HEK293 (cell line): ENCODE measurements at regions not wholly inside any gene's neighbourhood (a gene's known extent, or its start where the extent isn't known, plus 50 kb on each side); places are given as distances from the start of the nearest gene placed in this dataset.

Experiments
- CTCF ChIA-PET: fragments of 350-600 bp; formaldehyde crosslinking; extraction: SDS; loops from one replicate; lab custom pipeline; 2021; ENCODE audit warnings: antibody characterized with exemption; lab: Yijun Ruan, JAX
- POLR2A ChIA-PET: fragments of 300-600 bp; formaldehyde crosslinking; extraction: SDS; loops from one replicate; lab custom pipeline; 2020; ENCODE audit warnings: antibody characterized with exemption, inconsistent platforms; lab: Yijun Ruan, JAX
- H3K27ac ChIP-seq: fragments of 200-500 bp; sonication (Bioruptor generic); 2 replicates; pipeline ENCODE4 v1.5.1; 2014; ENCODE audit warnings: low read depth, low read length, control low read depth, inconsistent platforms; ENCODE audit errors: extremely low read depth
- H3K36me3 ChIP-seq, 2 experiments: fragments of 200-500 bp in 1 of 2; sonication (Bioruptor generic) in 1 of 2; 1 replicate in 1 of 2; 2 replicates in 1 of 2; pipeline ENCODE4 v1.5.1; 2014 to 2017; ENCODE audit warnings: inconsistent platforms in 2 of 2, low read length in 2 of 2; ENCODE audit not compliant: control insufficient read depth in 2 of 2, insufficient read depth in 1 of 2
- H3K4me1 ChIP-seq: fragments of 200-500 bp; sonication (Bioruptor generic); 2 replicates; pipeline ENCODE4 v1.5.1; 2014; ENCODE audit warnings: mild to moderate bottlenecking, low read length, inconsistent platforms; ENCODE audit not compliant: control insufficient read depth, insufficient read depth
- H3K4me3 ChIP-seq: 2 replicates; pipeline ENCODE4 v1.5.1; 2011; ENCODE audit warnings: low read depth, mild to moderate bottlenecking, control low read depth, low read length, moderate library complexity
- H3K9me3 ChIP-seq: fragments of 200-500 bp; sonication (Bioruptor generic); 2 replicates; pipeline ENCODE4 v1.5.1; 2014; ENCODE audit warnings: low read depth, low read length, inconsistent platforms; ENCODE audit not compliant: control insufficient read depth, insufficient read depth
- INSM2 ChIP-seq: fragments of 450-650 bp; formaldehyde crosslinking; IDR thresholded peaks from 2 replicates; pipeline ENCODE4 v1.5.1; 2016; ENCODE audit warnings: missing biosample characterization, missing genetic modification characterization
- KLF10 ChIP-seq: fragments of 450-650 bp; IDR thresholded peaks from 2 replicates; pipeline ENCODE4 v1.5.1; 2018; ENCODE audit warnings: missing biosample characterization, mild to moderate bottlenecking, missing genetic modification characterization
- ZFP41 ChIP-seq: fragments of 450-650 bp; formaldehyde crosslinking; IDR thresholded peaks from 2 replicates; pipeline ENCODE4 v1.5.1; 2016; ENCODE audit warnings: missing biosample characterization, missing genetic modification characterization, borderline replicate concordance
- ZNF112 ChIP-seq: fragments of 450-650 bp; formaldehyde crosslinking; IDR thresholded peaks from 2 replicates; pipeline ENCODE4 v1.5.0; 2017; ENCODE audit warnings: missing biosample characterization, missing genetic modification characterization
- ZNF132 ChIP-seq: fragments of 450-650 bp; formaldehyde crosslinking; IDR thresholded peaks from 2 replicates; pipeline ENCODE4 v1.5.1; 2017; ENCODE audit warnings: missing biosample characterization, missing genetic modification characterization, borderline replicate concordance
- ZNF175 ChIP-seq: fragments of 450-650 bp; formaldehyde crosslinking; IDR thresholded peaks from 2 replicates; pipeline ENCODE4 v1.5.1; 2016; ENCODE audit warnings: missing biosample characterization, missing genetic modification characterization
- ZNF341 ChIP-seq: fragments of 450-650 bp; formaldehyde crosslinking; IDR thresholded peaks from 2 replicates; pipeline ENCODE4; 2016; ENCODE audit warnings: low read depth, missing biosample characterization, missing genetic modification characterization
- ZNF37A ChIP-seq: fragments of 450-650 bp; IDR thresholded peaks from 2 replicates; pipeline ENCODE4 v1.5.1; 2018; ENCODE audit warnings: missing biosample characterization, missing genetic modification characterization
- ZNF571 ChIP-seq: fragments of 450-650 bp; formaldehyde crosslinking; IDR thresholded peaks from 2 replicates; pipeline ENCODE4 v1.5.0; 2017; ENCODE audit warnings: missing biosample characterization, missing genetic modification characterization
- ZNF580 ChIP-seq: fragments of 450-650 bp; formaldehyde crosslinking; IDR thresholded peaks from 2 replicates; pipeline ENCODE4 v1.5.1; 2016; ENCODE audit warnings: missing biosample characterization, missing genetic modification characterization
- ZNF585B ChIP-seq: fragments of 450-650 bp; formaldehyde crosslinking; IDR thresholded peaks from 2 replicates; pipeline ENCODE4 v1.5.1; 2016; ENCODE audit warnings: missing biosample characterization, missing genetic modification characterization
- ZNF654 ChIP-seq: fragments of 450-650 bp; formaldehyde crosslinking; IDR thresholded peaks from 2 replicates; pipeline ENCODE4 v1.5.1; 2016; ENCODE audit warnings: low read depth, missing biosample characterization, missing genetic modification characterization
- ZNF677 ChIP-seq: fragments of 450-650 bp; IDR thresholded peaks from 2 replicates; pipeline ENCODE4 v1.5.0; 2018; ENCODE audit warnings: missing biosample characterization, mild to moderate bottlenecking, missing genetic modification characterization, moderate library complexity
- ZNF701 ChIP-seq: fragments of 450-650 bp; formaldehyde crosslinking; IDR thresholded peaks from 2 replicates; pipeline ENCODE4 v1.5.1; 2016; ENCODE audit warnings: missing biosample characterization, missing genetic modification characterization
- TF ChIP-seq, protein P1 (sequence below): fragments of 450-650 bp; formaldehyde crosslinking; IDR thresholded peaks from 2 replicates; pipeline ENCODE4 v1.5.1; 2016; ENCODE audit warnings: missing biosample characterization, missing genetic modification characterization, borderline replicate concordance
- TF ChIP-seq, protein P2 (sequence below): fragments of 450-650 bp; formaldehyde crosslinking; IDR thresholded peaks from 2 replicates; pipeline ENCODE4 v1.5.1; 2016; ENCODE audit warnings: missing biosample characterization, missing genetic modification characterization, low read depth

DNA sequence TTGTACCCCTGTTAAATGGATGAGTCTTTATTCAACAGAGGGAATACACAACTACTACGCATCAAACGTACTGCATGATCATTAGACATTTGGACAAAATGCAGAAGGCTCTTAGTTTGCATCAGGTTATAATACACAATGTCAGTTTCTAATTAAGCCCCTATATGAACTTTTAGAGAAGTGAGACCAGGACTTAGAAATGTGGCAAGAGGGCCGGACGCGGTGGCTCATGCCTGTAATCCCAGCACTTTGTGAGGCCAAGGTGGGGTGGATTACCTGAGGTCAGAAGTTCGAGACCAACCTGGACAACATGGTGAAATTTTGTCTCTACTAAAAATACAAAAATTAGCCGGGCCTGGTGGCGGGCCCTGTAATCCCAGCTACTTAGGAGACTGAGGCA is 76.3 kb upstream of the MGMT start (continued):
- TF ChIP-seq ZNF677 (tag by site-specific recombination): no peak
- TF ChIP-seq ZNF580 (tag by site-specific recombination): no peak
- no peak for TF ChIP-seq ZNF701 (tag by site-specific recombination)
- TF ChIP-seq KLF10 (tag by site-specific recombination): no peak

GRCh38 chr10:129391464-129391863 is 75.6 kb upstream of the MGMT start:
- H3K4me3 ChIP-seq: no peak overlapping the region
- ChIA-PET POLR2A (no interaction called here), CTCF (no interaction called here)
- H3K27ac ChIP-seq: no peak overlapping the region
- H3K4me1 ChIP-seq: no peaks in the 10 kb centered on the region; the same call in 1 of the 2 replicates
- no peaks in the 10 kb centered on the region for H3K36me3 ChIP-seq
- no peaks in the 10 kb centered on the region for H3K9me3 ChIP-seq
- TF ChIP-seq ZNF654 (tag by site-specific recombination) (no peak), KLF10 (tag by site-specific recombination) (no peak)

DNA sequence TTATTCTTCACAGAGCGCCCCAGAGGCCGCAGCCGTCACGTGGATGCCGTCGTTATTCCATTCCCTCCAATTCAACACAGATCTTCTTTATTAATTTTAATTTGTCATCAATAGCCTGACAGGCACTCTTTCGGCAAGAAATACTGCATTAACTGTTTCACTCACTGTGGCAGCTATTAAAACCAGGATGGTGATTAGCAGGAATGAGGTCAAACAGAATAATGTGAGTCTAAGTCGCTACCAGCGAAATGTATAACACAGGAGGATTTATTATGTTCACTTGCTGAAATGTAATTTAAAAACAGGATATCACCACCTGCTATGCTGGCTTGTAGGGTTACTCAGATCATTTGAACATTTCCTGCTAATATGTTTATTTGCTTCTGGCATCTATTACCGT is 74.2 kb upstream of the MGMT start:
- no peak overlapping the region for H3K4me3 ChIP-seq
- no peaks in the 10 kb centered on the region; the same call in 1 of the 2 replicates for H3K4me1 ChIP-seq
- ChIA-PET POLR2A (no interaction called here), CTCF (no interaction called here)
- TF ChIP-seq, protein P1, sequence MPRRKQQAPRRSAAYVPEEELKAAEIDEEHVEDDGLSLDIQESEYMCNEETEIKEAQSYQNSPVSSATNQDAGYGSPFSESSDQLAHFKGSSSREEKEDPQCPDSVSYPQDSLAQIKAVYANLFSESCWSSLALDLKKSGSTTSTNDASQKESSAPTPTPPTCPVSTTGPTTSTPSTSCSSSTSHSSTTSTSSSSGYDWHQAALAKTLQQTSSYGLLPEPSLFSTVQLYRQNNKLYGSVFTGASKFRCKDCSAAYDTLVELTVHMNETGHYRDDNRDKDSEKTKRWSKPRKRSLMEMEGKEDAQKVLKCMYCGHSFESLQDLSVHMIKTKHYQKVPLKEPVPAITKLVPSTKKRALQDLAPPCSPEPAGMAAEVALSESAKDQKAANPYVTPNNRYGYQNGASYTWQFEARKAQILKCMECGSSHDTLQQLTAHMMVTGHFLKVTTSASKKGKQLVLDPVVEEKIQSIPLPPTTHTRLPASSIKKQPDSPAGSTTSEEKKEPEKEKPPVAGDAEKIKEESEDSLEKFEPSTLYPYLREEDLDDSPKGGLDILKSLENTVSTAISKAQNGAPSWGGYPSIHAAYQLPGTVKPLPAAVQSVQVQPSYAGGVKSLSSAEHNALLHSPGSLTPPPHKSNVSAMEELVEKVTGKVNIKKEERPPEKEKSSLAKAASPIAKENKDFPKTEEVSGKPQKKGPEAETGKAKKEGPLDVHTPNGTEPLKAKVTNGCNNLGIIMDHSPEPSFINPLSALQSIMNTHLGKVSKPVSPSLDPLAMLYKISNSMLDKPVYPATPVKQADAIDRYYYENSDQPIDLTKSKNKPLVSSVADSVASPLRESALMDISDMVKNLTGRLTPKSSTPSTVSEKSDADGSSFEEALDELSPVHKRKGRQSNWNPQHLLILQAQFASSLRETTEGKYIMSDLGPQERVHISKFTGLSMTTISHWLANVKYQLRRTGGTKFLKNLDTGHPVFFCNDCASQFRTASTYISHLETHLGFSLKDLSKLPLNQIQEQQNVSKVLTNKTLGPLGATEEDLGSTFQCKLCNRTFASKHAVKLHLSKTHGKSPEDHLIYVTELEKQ (tag by site-specific recombination): no peak
- TF ChIP-seq ZNF571: no peak
- no peak overlapping the region for H3K27ac ChIP-seq
- H3K36me3 ChIP-seq: no peaks in the 10 kb centered on the region
- H3K9me3 ChIP-seq: no peaks in the 10 kb centered on the region

- TF ChIP-seq, protein P2, sequence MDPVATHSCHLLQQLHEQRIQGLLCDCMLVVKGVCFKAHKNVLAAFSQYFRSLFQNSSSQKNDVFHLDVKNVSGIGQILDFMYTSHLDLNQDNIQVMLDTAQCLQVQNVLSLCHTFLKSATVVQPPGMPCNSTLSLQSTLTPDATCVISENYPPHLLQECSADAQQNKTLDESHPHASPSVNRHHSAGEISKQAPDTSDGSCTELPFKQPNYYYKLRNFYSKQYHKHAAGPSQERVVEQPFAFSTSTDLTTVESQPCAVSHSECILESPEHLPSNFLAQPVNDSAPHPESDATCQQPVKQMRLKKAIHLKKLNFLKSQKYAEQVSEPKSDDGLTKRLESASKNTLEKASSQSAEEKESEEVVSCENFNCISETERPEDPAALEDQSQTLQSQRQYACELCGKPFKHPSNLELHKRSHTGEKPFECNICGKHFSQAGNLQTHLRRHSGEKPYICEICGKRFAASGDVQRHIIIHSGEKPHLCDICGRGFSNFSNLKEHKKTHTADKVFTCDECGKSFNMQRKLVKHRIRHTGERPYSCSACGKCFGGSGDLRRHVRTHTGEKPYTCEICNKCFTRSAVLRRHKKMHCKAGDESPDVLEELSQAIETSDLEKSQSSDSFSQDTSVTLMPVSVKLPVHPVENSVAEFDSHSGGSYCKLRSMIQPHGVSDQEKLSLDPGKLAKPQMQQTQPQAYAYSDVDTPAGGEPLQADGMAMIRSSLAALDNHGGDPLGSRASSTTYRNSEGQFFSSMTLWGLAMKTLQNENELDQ: no peak
- no peak for TF ChIP-seq ZFP41 (tag by site-specific recombination)
- no peak for TF ChIP-seq ZNF341 (tag by site-specific recombination)
- no peak for TF ChIP-seq INSM2 (tag by site-specific recombination)
- no peak for TF ChIP-seq ZNF37A (tag by site-specific recombination)
- TF ChIP-seq ZNF132: no peak
- TF ChIP-seq, protein P1 (tag by site-specific recombination): no peak
- no peak for TF ChIP-seq ZNF585B
- no peak for TF ChIP-seq ZNF175 (tag by site-specific recombination)
- TF ChIP-seq ZNF112 (tag by site-specific recombination): no peak
- Histone ChIP-seq H3K4me3 (no peak overlapping the region), H3K4me1 (no peaks in the 10 kb centered on the region; the same call in 1 of the 2 replicates), H3K27ac (no peak overlapping the region), H3K9me3 (no peaks in the 10 kb centered on the region), H3K36me3 (no peaks in the 10 kb centered on the region)
- ChIA-PET CTCF (no interaction called here), POLR2A (no interaction called here)
These were observed 73.2 kb upstream of the MGMT start for GRCh38 chr10:129393812-129394211.
